ENCODE measurements at regions not wholly inside any gene's neighbourhood (a gene's known extent, or its start where the extent isn't known, plus 50 kb on each side); places are given as distances from the start of the nearest gene placed in this dataset.
A peak's percentile ranks its signal among the peaks of the same experiment; 100 is the strongest.
"Not testable (repeated sequence)": the region's sequence is repeated elsewhere in the genome, so short reads cannot be mapped to it uniquely, and the experiment has no call there.

GRCh38 chr13:18714889-18715288 lies 466.7 kb downstream of the TUBA3C start:
- DNase-seq: no peak
- 54 to 78% methylated on average over 4 of the region's 4 CpGs for WGBS, 2 donors
- no peak overlapping the region for H3K4me3 ChIP-seq
- H3K27me3 ChIP-seq: no peaks in the 10 kb centered on the region
- peak in 1 of 2 donors; percentile 26 for ATAC-seq (ENCODE audit: low FRiP score in 2 of 2)
- TF ChIP-seq, protein P1, sequence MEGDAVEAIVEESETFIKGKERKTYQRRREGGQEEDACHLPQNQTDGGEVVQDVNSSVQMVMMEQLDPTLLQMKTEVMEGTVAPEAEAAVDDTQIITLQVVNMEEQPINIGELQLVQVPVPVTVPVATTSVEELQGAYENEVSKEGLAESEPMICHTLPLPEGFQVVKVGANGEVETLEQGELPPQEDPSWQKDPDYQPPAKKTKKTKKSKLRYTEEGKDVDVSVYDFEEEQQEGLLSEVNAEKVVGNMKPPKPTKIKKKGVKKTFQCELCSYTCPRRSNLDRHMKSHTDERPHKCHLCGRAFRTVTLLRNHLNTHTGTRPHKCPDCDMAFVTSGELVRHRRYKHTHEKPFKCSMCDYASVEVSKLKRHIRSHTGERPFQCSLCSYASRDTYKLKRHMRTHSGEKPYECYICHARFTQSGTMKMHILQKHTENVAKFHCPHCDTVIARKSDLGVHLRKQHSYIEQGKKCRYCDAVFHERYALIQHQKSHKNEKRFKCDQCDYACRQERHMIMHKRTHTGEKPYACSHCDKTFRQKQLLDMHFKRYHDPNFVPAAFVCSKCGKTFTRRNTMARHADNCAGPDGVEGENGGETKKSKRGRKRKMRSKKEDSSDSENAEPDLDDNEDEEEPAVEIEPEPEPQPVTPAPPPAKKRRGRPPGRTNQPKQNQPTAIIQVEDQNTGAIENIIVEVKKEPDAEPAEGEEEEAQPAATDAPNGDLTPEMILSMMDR (IDR thresholded peaks at IDR 0.05): no peak
- TF ChIP-seq POLR2A (IDR thresholded peaks at IDR 0.05) (no peak), POLR2AphosphoS5 (IDR thresholded peaks at IDR 0.05) (no peak), EP300 (IDR thresholded peaks at IDR 0.05) (no peak)
- no peaks in the 10 kb centered on the region for H3K4me1 ChIP-seq
- no peaks in the 10 kb centered on the region for H3K36me3 ChIP-seq
- no peaks in the 10 kb centered on the region for H3K9me3 ChIP-seq
- no peak overlapping the region for H3K27ac ChIP-seq

- H3K4me1 ChIP-seq, H3K4me3 ChIP-seq, H3K27ac ChIP-seq, H3K9me3 ChIP-seq, DNase-seq, H3K27me3 ChIP-seq, H3K36me3 ChIP-seq: not testable (repeated sequence)
- peak in 1 of 2 donors; percentile 75 for ATAC-seq (ENCODE audit: low FRiP score in 2 of 2)
Measured at GRCh38 chr13:18710673-18711072, 471.0 kb downstream of the TUBA3C start.

- ATAC-seq (ENCODE audit: low FRiP score in 2 of 2); H3K27me3 ChIP-seq; H3K4me3 ChIP-seq; H3K4me1 ChIP-seq; DNase-seq; H3K36me3 ChIP-seq; H3K27ac ChIP-seq; H3K9me3 ChIP-seq: not testable (repeated sequence)
- WGBS, 2 donors: 59% methylated on average over 4 of the region's 4 CpGs
Measured at GRCh38 chr13:18706538-18706937, 475.1 kb downstream of the TUBA3C start.

- WGBS, 2 donors: 70 to 73% methylated on average over 8 of the region's 8 CpGs
- not testable (repeated sequence) for H3K27me3 ChIP-seq, DNase-seq, H3K36me3 ChIP-seq, H3K27ac ChIP-seq, H3K4me1 ChIP-seq, H3K9me3 ChIP-seq, H3K4me3 ChIP-seq
- peak in 1 of 2 donors; percentile 63 for ATAC-seq (ENCODE audit: low FRiP score in 2 of 2)
Measured at GRCh38 chr13:18702464-18703247, 479.0 kb downstream of the TUBA3C start.

GRCh38 chr13:18698332-18698731 lies 483.3 kb downstream of the TUBA3C start:
- H3K9me3 ChIP-seq; H3K4me3 ChIP-seq; H3K27me3 ChIP-seq; H3K36me3 ChIP-seq; ATAC-seq (ENCODE audit: low FRiP score in 2 of 2); H3K27ac ChIP-seq; H3K4me1 ChIP-seq: not testable (repeated sequence)
- DNase-seq: peak in 1 of 2 donors; percentile 47
- WGBS, 2 donors: 33 to 50% methylated on average over 1 of the region's 3 CpGs

DNA sequence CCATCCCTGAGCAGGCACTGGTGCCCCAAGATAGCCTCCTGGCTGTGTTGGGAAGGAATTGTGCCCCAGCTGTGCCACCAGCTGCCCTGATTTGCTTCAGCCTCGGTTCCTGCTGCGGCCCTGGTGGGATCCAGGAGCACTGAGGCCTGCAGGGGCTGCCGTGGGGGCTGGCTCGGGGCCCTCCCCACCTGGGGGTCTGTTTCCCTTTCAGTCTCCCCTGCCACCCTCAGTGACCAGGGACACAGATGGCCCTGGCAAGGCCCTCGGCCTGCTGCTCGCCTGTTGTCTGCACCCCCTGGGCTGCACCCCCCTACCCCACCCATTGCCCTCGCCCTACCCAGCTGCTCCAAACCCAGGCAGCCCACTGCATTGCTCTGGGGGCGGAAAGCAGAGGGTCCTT lies 483.8 kb downstream of the TUBA3C start:
- ATAC-seq (ENCODE audit: low FRiP score in 2 of 2); H3K27ac ChIP-seq; H3K4me3 ChIP-seq; H3K36me3 ChIP-seq; H3K9me3 ChIP-seq; H3K4me1 ChIP-seq; H3K27me3 ChIP-seq: not testable (repeated sequence)
- DNase-seq: peak in 1 of 2 donors; percentile 55
- 74% methylated on average over 6 of the region's 8 CpGs; no CpG with 5 or more reads in 1 of the 2 donors for WGBS, 2 donors

GRCh38 chr13:18697221-18697620 lies 484.4 kb downstream of the TUBA3C start:
- H3K27ac ChIP-seq; H3K36me3 ChIP-seq; H3K4me1 ChIP-seq; H3K27me3 ChIP-seq; H3K4me3 ChIP-seq; H3K9me3 ChIP-seq; ATAC-seq (ENCODE audit: low FRiP score in 2 of 2): not testable (repeated sequence)
- 86 to 93% methylated on average over 9 to 20 of the region's 21 CpGs for WGBS, 2 donors
- peak in 1 of 2 donors; percentile 59 for DNase-seq

DNA sequence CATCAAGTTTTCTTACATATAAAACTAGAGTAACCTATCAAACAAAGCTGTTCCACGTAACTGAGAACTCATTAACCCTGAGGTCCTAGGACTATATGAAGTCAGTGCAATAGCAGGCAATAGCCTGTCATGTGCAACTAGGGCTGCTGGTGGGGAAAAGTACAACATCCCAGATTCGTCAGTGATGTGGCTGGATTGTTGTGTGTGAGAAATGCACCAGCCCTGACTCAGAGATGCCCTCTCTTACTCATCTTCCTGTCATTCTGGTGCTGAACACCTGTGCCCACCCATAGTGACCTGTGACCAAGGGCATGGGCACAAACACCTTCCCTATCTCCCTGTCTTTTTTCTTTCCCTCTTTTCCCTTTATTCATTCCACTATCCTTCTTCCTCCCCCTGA lies 504.2 kb downstream of the TUBA3C start:
- not testable (repeated sequence) for DNase-seq; H3K4me3 ChIP-seq; H3K4me1 ChIP-seq; ATAC-seq (ENCODE audit: low FRiP score in 2 of 2); H3K36me3 ChIP-seq; H3K27me3 ChIP-seq; H3K9me3 ChIP-seq; H3K27ac ChIP-seq
- WGBS, 2 donors: 36 to 56% methylated on average over 2 of the region's 2 CpGs

GRCh38 chr13:18675268-18675667 lies 506.4 kb downstream of the TUBA3C start:
- not testable (repeated sequence) for H3K9me3 ChIP-seq; DNase-seq; H3K4me3 ChIP-seq; H3K27ac ChIP-seq; ATAC-seq (ENCODE audit: low FRiP score in 2 of 2); H3K27me3 ChIP-seq; H3K36me3 ChIP-seq; H3K4me1 ChIP-seq
- 71 to 76% methylated on average over 2 of the region's 2 CpGs for WGBS, 2 donors

DNA sequence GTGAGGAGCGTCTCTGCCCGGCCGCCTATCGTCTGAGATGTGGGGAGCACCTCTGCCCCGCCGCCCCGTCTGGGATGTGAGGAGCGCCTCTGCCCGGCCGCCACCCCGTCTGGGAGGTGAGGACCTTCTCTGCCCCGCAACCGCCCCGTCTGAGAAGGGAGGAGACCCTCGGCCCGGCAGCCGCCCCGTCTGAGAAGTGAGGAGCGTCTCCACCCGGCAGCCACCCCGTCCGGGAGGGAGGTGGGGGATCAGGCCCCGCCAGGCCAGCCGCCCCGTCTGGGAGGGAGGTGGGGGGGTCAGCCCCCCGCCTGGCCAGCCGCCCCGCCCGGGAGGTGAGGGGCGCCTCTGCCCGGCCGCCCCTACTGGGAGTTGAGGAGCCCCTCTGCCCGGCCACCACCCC lies 507.8 kb downstream of the TUBA3C start:
- peak in 1 of 2 donors; percentile 62 for DNase-seq
- WGBS, 2 donors: 80 to 96% methylated on average over 1 to 10 of the region's 33 CpGs

DNA sequence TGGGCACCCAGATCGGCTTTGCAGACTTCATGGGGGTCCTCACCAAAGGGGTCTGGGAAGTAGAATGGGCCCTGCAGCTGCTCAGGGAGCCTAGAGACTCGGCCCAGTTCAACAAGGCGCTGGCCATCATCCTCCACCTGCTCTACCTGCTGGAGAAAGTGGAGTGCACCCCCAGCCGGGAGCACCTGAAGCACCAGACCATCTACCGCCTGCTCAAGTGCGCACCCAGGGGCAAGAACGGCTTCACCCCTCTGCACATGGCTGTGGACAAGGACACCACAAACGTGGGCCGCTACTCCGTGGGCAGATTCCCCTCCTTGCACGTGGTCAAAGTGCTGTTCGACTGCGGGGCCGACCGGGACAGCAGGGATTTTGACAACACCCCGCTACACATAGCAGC lies 515.0 kb downstream of the TUBA3C start:
- not testable (repeated sequence) for H3K4me1 ChIP-seq; ATAC-seq (ENCODE audit: low FRiP score in 2 of 2); H3K36me3 ChIP-seq; H3K4me3 ChIP-seq; H3K27me3 ChIP-seq; H3K27ac ChIP-seq; H3K9me3 ChIP-seq
- peak in 1 of 2 donors; percentile 39 for DNase-seq
- 91 to 94% methylated on average over 10 to 14 of the region's 16 CpGs for WGBS, 2 donors

More for the DNA sequence above, 507.8 kb downstream of the TUBA3C start:
- H3K36me3 ChIP-seq; H3K4me3 ChIP-seq; H3K27ac ChIP-seq; ATAC-seq (ENCODE audit: low FRiP score in 2 of 2); H3K27me3 ChIP-seq; H3K4me1 ChIP-seq; H3K9me3 ChIP-seq: not testable (repeated sequence)

DNA sequence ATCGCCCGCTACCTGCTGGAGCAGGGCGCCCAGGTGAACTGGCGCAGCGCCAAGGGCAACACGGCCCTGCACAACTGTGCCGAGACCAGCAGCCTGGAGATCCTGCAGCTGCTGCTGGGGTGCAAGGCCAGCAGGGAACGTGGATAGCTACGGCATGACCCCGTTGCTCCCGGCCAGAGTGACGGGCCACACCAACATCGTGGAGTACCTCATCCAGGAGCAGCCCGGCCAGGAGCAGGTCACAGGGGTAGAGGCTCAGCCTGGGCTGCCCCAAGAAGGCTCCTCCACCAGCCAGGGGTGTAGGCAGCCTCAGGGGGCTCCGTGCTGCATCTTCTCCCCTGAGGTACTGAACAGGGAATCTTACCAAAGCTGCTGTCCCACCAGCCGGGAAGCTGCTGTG lies 515.9 kb downstream of the TUBA3C start:
- WGBS, 2 donors: 82% methylated on average over 11 of the region's 16 CpGs; no CpG with 5 or more reads in 1 of the 2 donors
- H3K9me3 ChIP-seq; H3K36me3 ChIP-seq; H3K27me3 ChIP-seq; H3K4me1 ChIP-seq; H3K27ac ChIP-seq; ATAC-seq (ENCODE audit: low FRiP score in 2 of 2); H3K4me3 ChIP-seq: not testable (repeated sequence)
- DNase-seq: peak in 1 of 2 donors; percentile 60
